ENCODE measurements at regions not wholly inside any gene's neighbourhood (a gene's known extent, or its start where the extent isn't known, plus 50 kb on each side); places are given as distances from the start of the nearest gene placed in this dataset.

DNA sequence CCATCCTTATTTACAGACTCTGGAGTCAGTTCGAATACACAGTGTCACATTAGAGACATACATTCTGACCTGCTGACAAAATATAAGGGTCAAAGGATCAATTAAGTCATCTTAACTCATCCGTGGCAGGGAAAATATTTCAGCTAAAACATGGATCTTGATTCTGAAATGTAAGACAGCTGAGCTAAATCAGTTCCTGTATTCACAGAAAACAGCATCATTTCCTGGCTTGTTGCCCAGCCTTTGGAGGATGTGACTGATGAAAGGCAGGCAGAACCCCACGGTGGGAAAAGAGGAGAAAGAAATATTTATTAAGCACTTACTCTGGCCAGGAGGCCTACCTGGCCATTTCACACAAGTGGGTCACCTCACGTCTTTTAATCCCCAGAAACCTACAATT is 101.9 kb downstream of the GAS2L3 start:
- no peak overlapping the region for H3K27ac ChIP-seq
- ChIA-PET POLR2A (ENCODE audit: low non-redundant PET) (no interaction called here), CTCF (no interaction called here)
- DNase-seq (ENCODE audit: low spot score): no peak
- TF ChIP-seq, protein P1, sequence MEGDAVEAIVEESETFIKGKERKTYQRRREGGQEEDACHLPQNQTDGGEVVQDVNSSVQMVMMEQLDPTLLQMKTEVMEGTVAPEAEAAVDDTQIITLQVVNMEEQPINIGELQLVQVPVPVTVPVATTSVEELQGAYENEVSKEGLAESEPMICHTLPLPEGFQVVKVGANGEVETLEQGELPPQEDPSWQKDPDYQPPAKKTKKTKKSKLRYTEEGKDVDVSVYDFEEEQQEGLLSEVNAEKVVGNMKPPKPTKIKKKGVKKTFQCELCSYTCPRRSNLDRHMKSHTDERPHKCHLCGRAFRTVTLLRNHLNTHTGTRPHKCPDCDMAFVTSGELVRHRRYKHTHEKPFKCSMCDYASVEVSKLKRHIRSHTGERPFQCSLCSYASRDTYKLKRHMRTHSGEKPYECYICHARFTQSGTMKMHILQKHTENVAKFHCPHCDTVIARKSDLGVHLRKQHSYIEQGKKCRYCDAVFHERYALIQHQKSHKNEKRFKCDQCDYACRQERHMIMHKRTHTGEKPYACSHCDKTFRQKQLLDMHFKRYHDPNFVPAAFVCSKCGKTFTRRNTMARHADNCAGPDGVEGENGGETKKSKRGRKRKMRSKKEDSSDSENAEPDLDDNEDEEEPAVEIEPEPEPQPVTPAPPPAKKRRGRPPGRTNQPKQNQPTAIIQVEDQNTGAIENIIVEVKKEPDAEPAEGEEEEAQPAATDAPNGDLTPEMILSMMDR (conservative IDR thresholded peaks at IDR 0.05; ENCODE audit: low read depth): no peak

DNA sequence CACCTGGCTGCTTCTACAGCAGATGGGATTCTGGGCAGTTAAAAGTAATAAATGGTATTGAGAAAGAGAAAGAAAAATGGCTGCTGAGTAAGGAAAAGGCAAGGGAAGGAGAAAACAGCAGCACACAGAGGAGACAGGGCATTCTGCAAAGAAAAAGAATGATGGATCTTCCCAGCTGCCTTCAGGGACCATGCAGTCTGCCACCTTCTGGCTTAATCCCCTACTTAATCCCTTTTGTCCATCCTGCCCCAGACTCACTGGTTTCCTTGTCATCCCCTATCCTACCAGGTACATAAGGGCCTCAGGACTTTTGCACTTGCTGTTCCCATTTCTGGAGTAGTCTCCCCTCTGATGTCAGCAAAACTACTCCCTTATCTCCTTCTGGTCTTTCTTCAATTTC is 107.6 kb downstream of the GAS2L3 start:
- TF ChIP-seq, protein P1 (conservative IDR thresholded peaks at IDR 0.05; ENCODE audit: low read depth): no peak
- POLR2A ChIA-PET (ENCODE audit: low non-redundant PET): no interaction called here
- DNase-seq (ENCODE audit: low spot score): no peak
- CTCF ChIA-PET: no interaction called here
- H3K27ac ChIP-seq: no peak overlapping the region

DNA sequence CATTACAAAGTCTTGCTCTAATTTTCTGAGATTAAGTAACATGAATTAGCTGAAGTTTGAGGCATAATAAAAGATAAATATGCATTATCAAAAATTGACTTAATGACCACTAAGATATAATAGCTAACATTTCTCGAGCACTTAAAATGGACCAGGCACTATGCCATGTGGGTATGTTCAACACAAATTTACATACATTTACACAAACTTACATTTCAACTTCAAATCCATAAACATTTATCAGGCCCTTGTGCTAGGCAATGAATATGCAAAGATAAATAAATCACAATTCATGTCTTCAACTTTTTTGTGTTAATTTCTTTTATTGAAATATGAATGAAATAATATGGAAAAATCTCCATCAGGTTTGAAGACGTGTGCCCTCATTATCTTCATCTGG is 108.7 kb downstream of the GAS2L3 start:
- TF ChIP-seq, protein P1 (conservative IDR thresholded peaks at IDR 0.05; ENCODE audit: low read depth): no peak

DNA sequence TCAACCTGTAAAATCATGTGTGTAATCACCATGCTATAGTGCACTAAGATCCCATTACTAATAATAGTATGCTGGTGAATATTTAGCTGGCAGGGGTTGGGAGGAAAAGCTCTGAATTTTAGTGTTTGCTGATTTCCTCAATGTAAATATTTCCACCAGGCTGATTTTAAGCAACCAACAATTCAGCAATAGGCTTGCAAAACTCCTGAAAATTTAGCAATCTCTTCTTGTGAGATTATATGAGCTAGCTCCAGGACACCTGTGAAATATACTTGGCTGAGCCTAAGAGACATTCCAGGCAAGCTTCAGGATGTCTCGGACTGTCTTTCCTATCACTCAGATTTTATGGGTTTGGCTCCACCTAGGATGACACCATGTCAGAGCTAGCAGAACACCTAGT is 106.9 kb upstream of the ANO4 start:
- POLR2A ChIA-PET (ENCODE audit: low non-redundant PET): no interaction called here
- CTCF ChIA-PET: interaction anchor here (1.3 kb wide), 1 partner anchor 19 kb away, joined by 6 read pairs; no protein-coding TSS in a partner anchor
- DNase-seq (ENCODE audit: low spot score): no peak
- TF ChIP-seq, protein P1 (conservative IDR thresholded peaks at IDR 0.05; ENCODE audit: low read depth): no peak
- no peak overlapping the region for H3K27ac ChIP-seq

More for the DNA sequence above, 108.7 kb downstream of the GAS2L3 start:
- ChIA-PET POLR2A (ENCODE audit: low non-redundant PET) (no interaction called here), CTCF (no interaction called here)
- DNase-seq (ENCODE audit: low spot score): no peak
- H3K27ac ChIP-seq: no peak overlapping the region

DNA sequence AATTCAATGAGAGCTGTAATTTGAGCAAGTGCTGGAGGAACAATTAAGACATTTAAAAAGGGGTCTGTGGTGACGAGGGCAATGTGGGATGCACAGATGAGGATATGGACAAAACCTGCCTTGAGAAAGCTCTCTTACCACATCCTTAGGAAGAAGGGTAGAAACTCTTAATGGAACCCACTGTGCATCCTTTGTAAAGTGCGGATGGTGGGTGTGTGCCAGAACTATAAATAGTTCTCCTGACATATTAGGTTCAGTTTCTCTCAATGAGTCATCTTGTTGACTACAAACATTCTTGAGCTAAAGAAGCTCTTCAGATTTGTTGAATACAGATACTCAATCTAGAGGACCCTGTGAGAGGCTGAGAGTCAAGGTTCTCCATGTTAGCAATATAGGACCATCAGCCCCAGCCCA is 106.1 kb upstream of the ANO4 start:
- TF ChIP-seq, protein P1 (conservative IDR thresholded peaks at IDR 0.05; ENCODE audit: low read depth): no peak
- ChIA-PET CTCF (no interaction called here), POLR2A (ENCODE audit: low non-redundant PET) (no interaction called here)
- no peak overlapping the region for H3K27ac ChIP-seq
- DNase-seq (ENCODE audit: low spot score): no peak

DNA sequence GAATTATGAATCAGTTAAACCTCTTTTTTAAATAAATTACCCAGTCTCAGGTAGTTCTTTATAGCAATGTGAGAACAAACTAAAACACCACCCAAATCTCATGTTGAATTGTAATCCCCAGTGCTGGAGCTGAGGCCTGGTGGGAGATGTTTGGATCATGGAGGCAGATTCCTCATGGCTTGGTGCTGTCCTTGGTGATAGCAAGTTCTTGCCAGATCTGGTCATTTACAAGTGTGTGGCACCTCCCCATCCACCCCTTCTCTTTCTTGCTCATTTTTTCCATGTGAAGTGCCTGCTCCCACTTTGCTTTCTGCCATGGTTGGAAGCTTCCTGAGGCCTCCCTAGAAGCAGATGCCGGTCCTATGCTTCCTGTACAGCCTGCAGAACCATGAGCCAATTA is 102.1 kb upstream of the ANO4 start:
- TF ChIP-seq, protein P1 (conservative IDR thresholded peaks at IDR 0.05; ENCODE audit: low read depth): no peak
- H3K27ac ChIP-seq: no peak overlapping the region
- no peak for DNase-seq (ENCODE audit: low spot score)
- POLR2A ChIA-PET (ENCODE audit: low non-redundant PET): no interaction called here
- CTCF ChIA-PET: no interaction called here

DNA sequence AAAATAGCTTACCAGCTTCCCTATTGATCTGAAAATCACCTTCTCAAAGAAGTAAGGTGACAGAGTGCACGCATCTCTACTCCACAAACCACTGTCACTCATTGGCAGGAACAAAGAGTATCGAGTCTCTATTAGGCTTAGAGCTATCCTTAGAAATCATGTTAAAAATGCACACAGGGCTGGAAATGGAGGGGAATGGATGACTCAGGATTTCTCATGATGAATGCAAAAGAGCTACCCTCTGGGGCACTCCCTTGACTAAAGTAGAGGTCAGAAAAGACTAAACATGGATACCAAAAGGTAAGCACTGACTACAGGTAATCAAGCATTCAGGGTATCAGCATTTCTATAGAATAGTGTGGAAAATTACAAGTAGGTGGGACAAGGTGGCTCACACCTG is 96.1 kb upstream of the ANO4 start:
- DNase-seq (ENCODE audit: low spot score): no peak
- TF ChIP-seq, protein P1 (conservative IDR thresholded peaks at IDR 0.05; ENCODE audit: low read depth): no peak
- ChIA-PET CTCF (no interaction called here), POLR2A (ENCODE audit: low non-redundant PET) (no interaction called here)
- H3K27ac ChIP-seq: no peak overlapping the region

All from RWPE1 (cell line).